ENCODE measurements at regions not wholly inside any gene's neighbourhood (a gene's known extent, or its start where the extent isn't known, plus 50 kb on each side); places are given as distances from the start of the nearest gene placed in this dataset.

GRCh38 chr2:219723311-219723710, 95.9 kb downstream of the SLC4A3 start:
- no peak for TF ChIP-seq CTCF (IDR thresholded peaks at IDR 0.05)
- no peak for TF ChIP-seq POLR2A (IDR thresholded peaks at IDR 0.05)

Data from body of pancreas (tissue), 4 donors.